HG02610 (cell line): ENCODE measurements at regions not wholly inside any gene's neighbourhood (a gene's known extent, or its start where the extent isn't known, plus 50 kb on each side); places are given as distances from the start of the nearest gene placed in this dataset.

Experiments used
- ATAC-seq: cut with Tn5 transposase; IDR thresholded peaks from one replicate; pipeline ENCODE4 v1.9.1; 2021; ENCODE audit warnings: mild to moderate bottlenecking, moderate library complexity; ENCODE audit not compliant: unreplicated experiment

DNA sequence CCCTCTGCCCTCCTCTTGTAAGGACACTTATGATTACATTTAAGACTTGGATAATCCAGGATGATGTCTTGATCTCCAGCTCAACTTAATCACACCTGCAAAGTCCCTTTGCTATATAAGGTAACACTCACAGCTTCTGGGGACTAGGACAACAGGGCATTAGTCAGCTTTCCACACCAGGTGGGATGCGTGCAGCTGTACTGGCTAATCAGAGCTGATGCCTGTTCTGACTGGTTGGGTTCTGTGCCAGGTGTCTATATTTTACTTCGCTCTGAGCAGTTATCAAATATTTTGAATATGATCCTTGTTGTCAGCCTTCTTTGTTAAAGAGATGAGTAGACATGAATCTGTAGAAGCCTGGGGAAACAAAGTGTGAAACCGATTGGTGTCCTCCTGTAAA, 115.5 kb upstream of the ATP8B1 start:
- ATAC-seq = no peak

DNA sequence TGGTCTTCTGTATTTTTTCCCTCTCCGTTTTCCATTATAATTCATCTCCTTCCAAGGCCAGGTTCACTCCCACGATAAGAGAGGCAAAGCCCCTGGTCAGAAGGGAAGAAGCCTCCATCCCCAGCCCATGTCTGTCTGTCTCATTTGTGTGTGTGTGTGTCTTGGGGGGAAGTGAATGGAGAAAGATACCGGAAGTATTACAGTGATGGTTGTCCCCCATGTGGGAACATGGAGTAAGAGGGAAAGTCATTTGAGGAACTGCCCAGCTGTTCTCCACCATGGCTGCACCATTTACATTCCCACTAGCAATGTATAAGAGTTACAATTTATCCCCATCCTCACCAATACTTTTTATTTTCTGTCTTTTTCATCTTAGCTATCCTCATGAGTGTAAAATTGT, 113.6 kb upstream of the ATP8B1 start:
- ATAC-seq = no peak

DNA sequence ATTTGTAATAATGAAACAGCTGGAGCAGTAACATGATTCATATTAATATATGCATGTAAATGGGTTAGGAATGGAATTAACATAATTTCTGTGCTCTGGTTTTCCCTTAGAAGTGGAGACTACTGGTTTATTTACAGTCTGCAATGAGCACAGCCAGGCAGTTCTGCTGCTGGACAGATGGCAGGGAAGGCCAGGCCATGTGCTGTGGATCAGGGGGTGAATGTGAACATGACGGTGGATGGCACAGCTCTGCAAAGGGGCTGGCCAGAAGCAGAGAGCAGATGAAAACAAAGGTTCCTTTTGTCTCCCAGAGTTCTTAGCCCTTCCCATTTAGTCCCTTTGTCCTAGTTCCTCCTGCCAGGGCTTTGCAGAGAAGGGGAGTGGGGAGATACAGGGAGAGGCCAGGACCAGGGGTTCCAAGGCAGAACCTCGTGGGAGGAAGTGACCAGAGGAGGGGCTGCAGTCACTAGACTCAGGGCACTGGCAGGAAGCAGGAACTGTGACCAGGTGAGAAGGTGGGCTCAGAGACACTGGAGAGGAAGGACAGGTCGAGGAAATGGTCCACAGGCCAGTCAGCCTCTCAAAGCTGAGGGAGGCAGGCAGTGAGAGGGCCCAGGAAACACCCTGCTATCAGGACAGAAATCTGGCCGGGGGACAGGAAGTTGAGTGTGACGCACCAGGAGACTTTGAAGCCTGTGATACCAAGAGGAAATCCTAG, 112.9 kb upstream of the ATP8B1 start:
- ATAC-seq = no peak

DNA sequence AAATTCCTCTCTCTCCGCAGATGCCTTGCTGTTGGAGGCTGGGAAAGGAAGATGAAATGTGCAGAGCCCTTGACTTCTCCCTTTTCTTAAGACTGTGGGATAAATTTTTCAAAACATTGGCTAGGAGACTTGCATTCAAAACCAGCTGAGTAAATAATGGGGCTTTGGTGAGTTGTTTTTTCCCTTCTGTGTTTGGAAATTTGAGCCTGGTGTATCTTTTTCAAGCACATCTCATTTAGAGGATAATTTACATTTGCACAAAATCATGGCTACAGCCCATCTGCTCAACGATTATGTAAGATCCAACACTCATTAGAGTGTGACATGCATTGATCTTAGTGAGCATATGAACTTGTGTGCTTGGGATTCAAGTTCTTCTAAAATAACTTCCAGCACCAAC, 112.1 kb upstream of the ATP8B1 start:
- no peak for ATAC-seq

DNA sequence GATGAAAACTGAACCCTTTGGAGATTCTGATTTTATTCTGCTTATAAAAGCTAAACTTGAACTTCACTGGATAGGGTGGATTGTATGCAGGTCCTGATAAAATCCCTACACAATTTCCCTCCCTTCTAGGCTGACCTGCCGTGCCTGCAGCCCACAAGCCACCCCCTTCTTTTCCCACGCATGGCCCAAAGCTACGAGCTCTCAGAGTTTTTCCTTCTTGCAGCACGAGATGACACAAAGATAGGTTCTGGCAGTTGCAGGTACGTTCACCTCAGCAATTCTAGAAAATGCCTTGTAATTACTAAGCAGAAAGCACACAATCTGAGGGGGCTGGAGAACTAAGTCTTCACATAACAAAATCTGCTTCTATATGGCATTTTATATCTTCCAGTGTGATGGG, 110.6 kb upstream of the ATP8B1 start:
- ATAC-seq = no peak

DNA sequence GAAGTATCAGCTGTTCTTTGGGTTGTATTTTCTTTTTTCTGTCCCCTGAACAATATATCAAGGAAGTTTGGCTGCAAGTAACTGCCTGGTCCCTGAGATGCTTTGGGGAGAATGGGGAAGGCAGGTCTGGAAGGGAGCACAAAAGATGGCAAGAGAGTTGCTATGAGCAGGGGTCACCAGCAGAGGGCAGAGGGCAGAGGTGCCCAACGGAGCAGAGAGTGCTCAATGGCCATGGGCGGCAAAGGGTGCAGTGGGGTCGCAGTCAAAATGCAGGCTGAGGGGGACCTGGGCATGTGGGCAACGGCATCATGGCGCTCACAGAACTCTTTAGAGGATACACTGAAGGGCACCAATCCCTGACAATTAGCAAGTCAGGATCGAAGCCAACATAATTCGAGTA, 107.7 kb upstream of the ATP8B1 start:
- ATAC-seq = no peak

DNA sequence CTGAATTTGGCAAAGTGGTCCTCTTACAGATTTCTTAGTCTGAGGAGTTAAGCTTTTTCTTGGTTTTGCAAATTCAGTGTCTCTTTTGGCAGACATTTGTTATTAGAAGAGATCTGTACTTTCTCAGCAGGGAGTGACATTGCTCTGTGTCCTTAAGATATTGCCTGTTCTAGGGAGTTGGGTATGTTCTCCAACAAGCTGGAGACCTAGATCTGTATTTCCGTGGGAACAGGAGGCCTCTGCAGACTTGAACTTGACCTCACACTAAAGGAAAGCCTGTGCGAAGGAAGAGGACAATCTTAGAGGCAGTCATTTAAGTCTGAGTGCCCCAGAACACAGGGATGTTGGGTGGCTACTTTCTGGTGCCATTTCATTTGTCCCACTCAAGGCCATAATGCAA, 107.0 kb upstream of the ATP8B1 start:
- ATAC-seq = no peak

DNA sequence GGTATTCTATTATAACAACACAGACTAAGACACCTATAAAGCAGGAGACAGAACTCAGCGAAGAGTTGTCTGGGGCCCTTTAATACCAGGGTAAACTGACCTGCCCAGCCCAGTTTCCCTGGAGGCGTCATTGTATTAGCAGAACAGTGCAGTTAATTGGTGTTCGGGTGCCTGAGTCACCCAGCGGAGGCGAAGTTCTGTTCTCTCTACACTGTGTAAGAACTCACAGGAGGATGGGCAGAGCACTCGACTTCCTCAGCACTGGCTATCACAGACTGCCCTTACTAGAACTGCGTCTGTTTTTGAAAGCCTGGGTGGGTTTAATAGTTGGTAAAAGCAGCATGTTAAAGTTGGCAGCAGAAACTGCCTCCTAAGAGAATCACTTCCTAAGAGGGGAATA, 106.5 kb upstream of the ATP8B1 start:
- ATAC-seq = no peak

DNA sequence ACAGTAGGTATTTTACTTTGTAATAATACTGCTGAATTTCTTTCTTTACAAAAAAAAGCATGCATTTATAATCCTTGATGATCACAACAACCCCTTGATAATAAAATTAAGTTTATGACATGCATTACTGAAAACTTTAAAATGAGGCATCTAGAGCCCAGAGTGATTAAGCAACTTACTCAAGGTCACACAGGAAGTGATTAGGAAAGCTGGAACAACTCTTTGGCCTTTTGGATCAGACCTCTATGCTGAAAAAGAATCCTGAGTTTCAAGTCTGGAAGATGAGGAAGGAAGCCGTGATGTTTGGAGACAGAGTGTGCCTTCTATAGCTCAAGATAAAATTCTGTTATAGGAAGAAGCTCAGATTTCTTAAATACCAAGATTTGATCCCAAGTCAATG, 105.0 kb upstream of the ATP8B1 start:
- no peak for ATAC-seq

DNA sequence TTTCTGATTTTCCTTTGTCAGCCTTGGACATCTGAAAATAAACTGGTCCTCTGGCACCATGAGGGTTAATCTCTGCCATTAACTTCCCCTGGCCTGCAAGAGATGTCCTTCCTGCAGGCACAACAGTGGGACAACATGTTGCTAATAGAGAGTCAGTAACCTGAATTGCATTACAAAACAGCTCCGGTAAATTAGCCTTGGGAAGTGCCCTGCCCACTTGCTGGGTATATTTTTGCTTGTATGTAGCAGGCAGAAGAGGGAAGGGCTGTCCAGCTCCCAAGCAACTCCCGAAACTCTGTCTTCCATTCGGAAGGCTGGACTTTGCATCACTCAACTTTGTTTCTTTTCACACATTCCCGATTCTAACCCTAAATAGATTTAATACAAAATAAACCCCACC, 104.4 kb upstream of the ATP8B1 start:
- no peak for ATAC-seq

DNA sequence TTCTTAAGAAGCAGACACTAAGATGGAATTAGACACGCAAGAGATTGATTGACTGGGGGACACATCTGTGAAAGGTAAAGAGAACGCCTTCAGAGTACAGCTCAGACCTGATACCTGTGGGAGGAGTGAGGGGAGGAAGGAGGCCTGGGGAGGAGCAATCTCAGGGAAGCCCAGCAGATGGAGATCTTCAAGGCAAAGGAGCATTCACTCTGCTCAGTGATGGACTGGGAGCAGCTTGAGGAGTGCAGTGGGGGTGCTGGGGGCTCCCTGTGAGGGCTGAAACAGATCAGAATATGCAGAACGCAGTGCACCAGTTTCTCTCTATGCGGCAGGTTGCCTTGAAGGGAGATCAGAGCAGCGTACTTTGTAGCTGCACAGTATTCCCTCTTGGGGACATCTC, 103.7 kb upstream of the ATP8B1 start:
- ATAC-seq = no peak

DNA sequence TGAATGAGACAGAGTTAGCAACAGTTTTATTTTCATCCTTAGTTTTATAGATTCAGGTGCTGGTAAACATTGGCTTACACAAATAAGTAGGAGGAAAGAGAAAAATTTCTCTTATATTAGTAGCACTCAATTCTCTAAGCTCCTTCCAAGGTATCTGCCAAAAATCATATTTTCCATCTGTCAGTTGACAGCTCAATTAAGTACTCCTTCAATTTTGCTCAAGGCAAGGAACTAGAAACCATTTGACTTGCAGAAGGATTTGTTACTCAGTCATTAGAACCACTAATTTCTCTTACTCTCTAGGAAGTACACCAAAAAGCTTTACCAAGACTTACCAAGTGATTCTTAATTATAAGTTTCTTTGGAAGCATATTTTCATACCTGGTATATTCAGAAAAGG, 101.4 kb upstream of the ATP8B1 start:
- ATAC-seq = no peak

DNA sequence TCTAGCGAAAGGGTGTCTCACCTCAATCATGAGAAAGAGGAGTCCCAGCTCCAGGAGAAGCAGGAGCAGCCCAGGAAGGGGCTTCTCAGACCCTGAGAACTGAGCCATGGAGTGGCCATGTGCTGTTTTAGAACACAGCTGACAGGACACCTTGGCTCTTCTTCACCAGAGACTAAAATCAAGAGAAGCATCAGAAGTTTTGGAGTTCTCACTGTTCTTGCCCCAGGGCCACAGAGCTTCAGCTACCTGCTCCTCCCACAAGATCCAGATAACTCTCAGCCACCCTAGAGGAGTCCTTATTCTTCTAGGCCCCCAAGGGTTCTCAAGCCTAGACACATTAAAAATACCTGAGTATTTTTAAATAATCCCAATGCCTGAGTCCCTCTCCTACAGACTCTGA, 99.6 kb upstream of the ATP8B1 start:
- no peak for ATAC-seq

DNA sequence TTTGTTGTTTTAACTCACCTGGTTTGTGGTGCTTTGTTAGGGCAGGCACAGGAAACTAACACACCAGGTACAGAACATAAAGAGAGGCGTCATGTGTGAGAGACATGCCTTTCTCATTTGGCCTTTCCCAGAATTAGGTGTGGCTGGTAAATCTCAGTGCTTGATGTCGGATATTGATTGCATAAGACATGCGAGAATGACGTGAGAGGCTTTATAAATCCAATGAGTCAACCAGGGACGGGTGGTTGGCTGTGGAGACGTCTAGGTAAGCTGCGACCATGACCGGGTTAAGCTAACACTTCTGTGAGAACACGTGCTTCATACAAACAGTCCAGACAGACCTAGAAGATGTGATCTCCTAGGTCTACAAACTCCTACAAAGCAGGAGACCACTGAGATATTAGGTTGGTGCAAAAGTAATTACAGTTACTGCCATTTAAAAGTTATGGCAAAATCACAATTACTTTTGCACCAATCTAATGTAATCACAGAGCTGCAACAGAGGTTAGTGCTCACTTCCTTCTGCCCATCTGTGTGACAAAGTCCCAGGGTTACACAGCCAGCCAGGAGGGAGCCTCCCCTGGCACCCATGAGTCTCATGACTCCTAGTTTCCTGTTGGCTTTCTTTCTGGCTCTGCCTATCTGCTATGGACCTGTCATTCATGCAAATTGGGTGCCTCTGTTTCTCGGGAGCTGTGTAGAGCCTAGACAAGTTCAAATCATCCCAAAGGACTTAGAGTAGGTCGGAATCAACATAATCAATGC, 98.9 kb upstream of the ATP8B1 start:
- no peak for ATAC-seq

DNA sequence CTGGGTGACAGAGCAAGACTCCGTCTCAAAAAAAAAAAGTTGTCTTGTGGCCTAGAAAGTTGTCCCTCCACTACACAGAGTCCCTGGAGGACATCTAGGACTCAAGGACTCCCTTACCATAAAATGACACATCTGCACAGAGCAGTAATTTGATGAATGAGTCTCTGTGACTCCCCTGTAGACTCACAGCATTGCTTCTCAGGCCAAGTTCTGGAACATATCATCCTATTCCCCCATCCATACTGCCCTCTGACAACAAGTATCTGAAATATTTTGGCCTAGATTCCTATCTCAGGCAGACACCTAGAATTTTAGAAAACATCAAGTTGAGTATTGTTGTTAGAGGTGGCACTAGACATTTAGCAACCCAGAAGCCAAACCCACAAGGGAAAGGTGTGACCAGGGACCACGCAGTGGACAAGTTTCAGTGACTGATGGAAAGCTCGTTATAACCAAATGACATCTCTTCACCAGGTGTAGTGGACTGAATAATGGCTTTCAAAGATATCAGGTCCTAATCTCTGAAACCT, 97.9 kb upstream of the ATP8B1 start:
- ATAC-seq = no peak

DNA sequence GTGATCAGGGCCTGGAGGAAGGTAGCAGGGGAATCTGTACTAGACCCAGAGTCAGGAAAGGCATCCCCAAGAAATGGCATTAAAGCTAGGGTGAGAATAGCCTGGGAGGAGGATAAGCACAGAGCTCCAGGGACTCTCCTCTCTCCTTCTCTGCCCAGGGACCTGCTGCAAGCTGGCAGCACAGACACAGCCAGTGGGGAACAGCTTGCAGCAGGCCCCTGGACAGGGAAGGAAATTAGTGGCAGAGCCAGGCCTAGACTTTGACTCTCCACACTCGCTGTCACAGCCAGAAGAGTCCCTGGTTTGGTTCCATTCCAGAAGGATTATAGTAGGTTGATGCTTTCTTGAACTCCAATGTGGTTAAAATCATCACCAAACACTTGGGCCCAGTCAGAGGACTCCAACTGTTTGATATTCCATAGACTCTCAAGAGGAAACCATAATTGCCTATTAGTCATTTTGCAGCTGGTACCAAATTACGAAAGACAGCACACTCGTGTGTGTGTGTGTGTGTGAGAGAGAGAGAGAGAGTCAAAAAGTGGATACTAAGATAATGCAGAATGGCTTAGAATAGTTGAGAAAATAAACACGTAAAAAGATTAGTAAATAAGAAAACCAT, 95.5 kb upstream of the ATP8B1 start:
- ATAC-seq = no peak

DNA sequence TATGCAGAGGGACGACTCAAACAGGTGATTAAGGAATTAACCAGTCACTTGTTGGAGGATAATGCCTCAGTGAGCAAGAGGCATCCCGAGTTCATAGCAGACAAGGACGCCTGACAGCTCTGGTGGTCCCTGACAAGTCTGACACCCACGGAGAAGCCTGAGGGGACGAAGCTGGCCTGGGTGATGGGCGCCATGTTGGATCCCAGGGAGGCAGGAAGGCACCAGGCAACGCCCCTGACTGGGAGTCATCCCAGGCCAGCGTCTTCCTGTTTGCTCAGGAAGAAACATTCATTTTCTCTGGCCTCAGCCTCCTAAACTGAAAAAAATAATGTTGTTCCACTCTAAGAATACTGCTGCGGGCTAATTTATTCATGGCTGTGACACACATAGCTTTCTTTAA, 92.1 kb upstream of the ATP8B1 start:
- ATAC-seq = no peak

DNA sequence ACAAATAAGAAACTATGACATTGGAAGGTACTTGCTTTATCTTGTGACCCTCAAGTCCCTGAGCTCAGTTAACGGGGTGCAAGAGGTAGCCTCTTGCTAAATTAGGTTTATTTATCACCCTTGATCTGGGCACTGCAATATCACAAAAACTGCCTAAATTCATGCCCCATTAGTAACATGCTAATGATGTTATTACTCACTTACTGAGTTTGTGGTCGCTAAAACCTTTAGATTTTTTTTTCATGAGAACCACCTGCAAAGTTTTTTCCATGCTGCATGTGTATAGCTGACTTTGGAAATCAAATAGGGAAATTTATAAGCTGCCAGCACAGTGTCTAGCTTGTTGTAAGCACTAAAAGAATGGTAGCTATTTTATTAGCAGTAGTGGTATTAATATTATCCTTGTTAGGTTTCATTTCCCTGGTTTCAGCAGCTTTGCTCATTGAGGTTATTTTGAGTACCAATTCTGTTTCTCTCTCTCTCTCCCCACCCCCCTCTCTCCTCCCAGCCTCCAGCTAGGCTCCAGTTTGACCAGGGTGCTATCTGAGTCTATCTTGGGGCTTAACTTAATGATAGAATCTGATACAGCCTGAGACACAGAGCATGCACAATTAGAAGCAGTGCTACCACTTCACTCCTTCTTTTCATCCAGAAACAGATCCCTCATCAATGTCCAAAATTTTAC, 88.7 kb upstream of the ATP8B1 start:
- ATAC-seq = no peak

DNA sequence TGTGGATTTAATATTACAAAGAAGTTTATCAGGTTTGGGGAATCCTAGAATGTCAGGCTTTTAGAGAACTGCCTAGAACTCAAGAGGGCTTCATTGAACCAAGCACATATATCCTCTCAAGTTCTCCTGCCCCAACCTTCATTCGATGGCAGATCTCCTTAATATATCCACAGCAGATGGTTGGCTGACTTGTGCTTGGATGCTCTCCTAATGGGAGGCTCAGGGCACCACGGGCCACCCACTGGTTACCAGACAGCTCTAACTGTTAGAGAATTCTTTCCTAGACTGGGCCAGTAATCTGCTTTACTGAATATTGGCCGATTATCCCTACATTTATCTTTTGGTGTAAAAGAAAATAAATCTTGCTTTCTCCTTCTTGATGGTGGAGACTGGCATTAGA, 87.2 kb upstream of the ATP8B1 start:
- ATAC-seq = no peak

DNA sequence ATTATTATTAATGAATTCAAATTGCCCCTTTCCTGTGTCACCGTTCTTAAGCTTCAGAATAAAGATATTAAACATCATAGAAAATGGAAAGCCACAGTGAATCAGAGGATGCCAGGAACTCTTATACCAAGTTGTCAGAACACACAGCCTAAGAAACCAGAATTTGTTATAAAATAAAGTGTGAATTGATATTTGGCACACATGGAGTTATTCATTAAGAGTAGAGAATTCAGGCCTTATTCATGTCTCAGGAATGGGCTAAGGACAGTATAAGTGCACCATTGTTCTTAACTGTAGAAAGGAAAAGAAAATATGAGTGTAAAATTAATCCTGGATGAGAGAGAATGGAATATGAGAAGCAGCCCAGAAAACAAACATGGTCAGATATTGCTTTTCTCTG, 86.7 kb upstream of the ATP8B1 start:
- no peak for ATAC-seq

DNA sequence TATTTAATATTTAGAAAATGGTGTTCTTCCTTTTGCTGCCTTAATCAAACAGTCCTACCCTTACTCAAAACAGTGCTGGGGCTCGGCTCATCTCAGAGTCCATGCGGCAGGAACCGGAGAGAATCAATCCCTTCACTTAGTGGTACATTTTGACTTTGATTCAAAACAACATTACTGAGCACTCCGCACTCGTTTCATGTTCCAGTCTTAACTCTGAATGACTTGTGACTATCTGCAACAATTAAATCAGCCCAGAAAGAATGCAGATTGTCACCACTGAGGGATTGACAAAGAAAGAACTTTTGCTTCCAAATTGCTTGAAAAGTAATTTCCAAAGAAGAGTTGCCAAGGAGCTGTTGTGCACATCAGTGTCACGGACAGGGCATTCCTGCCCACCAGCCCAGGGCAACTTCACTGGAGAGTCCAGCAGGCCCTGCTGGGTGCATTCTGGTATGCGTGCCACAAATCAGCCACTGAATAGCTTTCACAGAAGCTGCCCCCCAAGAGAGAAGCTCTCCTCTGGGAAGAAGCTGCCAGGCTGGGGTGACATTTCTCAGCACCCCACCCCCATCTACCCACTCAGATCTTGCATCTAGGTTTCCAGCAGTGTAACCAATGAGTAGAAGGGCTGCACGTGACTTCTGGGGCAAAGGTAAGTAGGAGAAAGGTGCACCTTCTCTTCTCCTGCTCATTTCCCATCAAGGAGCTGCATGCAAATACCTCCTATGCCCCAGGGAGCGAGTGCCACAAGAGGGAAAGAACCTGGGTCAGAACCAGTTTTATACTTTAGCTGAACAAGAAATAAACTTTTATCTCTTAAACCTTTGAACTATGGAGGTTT, 84.6 kb upstream of the ATP8B1 start:
- no peak for ATAC-seq
